H9 (cell line): ENCODE measurements at regions not wholly inside any gene's neighbourhood (a gene's known extent, or its start where the extent isn't known, plus 50 kb on each side); places are given as distances from the start of the nearest gene placed in this dataset.

ENCODE experiments used
- DNase-seq: peaks from one replicate; pipeline ENCODE4 v3.0.0-alpha.2; 2017
- H2AFZ ChIP-seq: one replicate; pipeline ENCODE4 v1.6.1; 2013; ENCODE audit warnings: mild to moderate bottlenecking, low read length, control low read depth, moderate library complexity
- H2AK5ac ChIP-seq: 2 replicates; pipeline ENCODE4 v1.6.1; 2013; ENCODE audit warnings: low read length, control low read depth, mixed read lengths; ENCODE audit not compliant: insufficient read length
- H2BK120ac ChIP-seq: one replicate; pipeline ENCODE4 v1.6.1; 2013; ENCODE audit warnings: low read depth, mild to moderate bottlenecking, low read length, control low read depth, inconsistent platforms; ENCODE audit not compliant: poor library complexity, severe bottlenecking
- H2BK12ac ChIP-seq: 2 replicates; pipeline ENCODE4 v1.6.1; 2013; ENCODE audit warnings: low read length, control low read depth, mixed read lengths, low read depth; ENCODE audit not compliant: insufficient read length
- H2BK15ac ChIP-seq: 2 replicates; pipeline ENCODE4 v1.6.1; 2013; ENCODE audit warnings: low read depth, low read length, control low read depth
- H2BK20ac ChIP-seq: one replicate; pipeline ENCODE4 v1.6.1; 2013; ENCODE audit warnings: low read depth, mild to moderate bottlenecking, low read length, control low read depth, inconsistent platforms; ENCODE audit not compliant: poor library complexity, severe bottlenecking
- H2BK5ac ChIP-seq: 2 replicates; pipeline ENCODE4 v1.6.1; 2013; ENCODE audit warnings: low read length, control low read depth, mixed read lengths; ENCODE audit not compliant: insufficient read length
- H3K14ac ChIP-seq: 2 replicates; pipeline ENCODE4 v1.6.1; 2013; ENCODE audit warnings: low read length, control low read depth; ENCODE audit not compliant: insufficient read depth
- H3K18ac ChIP-seq: 2 replicates; pipeline ENCODE4 v1.6.1; 2013; ENCODE audit warnings: low read depth, mild to moderate bottlenecking, mixed read lengths, low read length, control low read depth; ENCODE audit not compliant: insufficient read length
- H3K23ac ChIP-seq: 2 replicates; pipeline ENCODE4 v1.6.1; 2013; ENCODE audit warnings: low read length, control low read depth, mixed read lengths, low read depth; ENCODE audit not compliant: insufficient read length
- H3K23me2 ChIP-seq: 2 replicates; pipeline ENCODE4 v1.6.1; 2013; ENCODE audit warnings: low read depth, mild to moderate bottlenecking, mixed read lengths, low read length, control low read depth; ENCODE audit not compliant: insufficient read length, poor library complexity, severe bottlenecking
- H3K27ac ChIP-seq: 2 replicates; pipeline ENCODE4 v1.5.1; 2013; ENCODE audit warnings: low read length, control low read depth, mixed read lengths, low read depth; ENCODE audit not compliant: insufficient read length
- H3K27me3 ChIP-seq: 2 replicates; pipeline ENCODE4 v1.6.1; 2013; ENCODE audit warnings: low read length, control low read depth, inconsistent platforms; ENCODE audit not compliant: insufficient read depth
- H3K4ac ChIP-seq: 2 replicates; pipeline ENCODE4 v1.6.1; 2013; ENCODE audit warnings: low read depth, mild to moderate bottlenecking, control low read depth, inconsistent platforms, low read length, moderate library complexity
- H3K4me1 ChIP-seq: 2 replicates; pipeline ENCODE4 v1.6.1; 2013; ENCODE audit warnings: low read length, control low read depth, inconsistent platforms; ENCODE audit not compliant: insufficient read depth
- H3K4me2 ChIP-seq: 2 replicates; pipeline ENCODE4 v1.6.1; 2013; ENCODE audit warnings: low read length, control low read depth, mixed read lengths; ENCODE audit not compliant: insufficient read length, insufficient read depth
- H3K56ac ChIP-seq: 2 replicates; pipeline ENCODE4 v1.6.1; 2013; ENCODE audit warnings: low read depth, mild to moderate bottlenecking, mixed read lengths, low read length, control low read depth; ENCODE audit not compliant: insufficient read length
- H3K79me1 ChIP-seq: 2 replicates; pipeline ENCODE4 v1.6.1; 2013; ENCODE audit warnings: low read depth, mild to moderate bottlenecking, moderate library complexity, low read length, control low read depth, inconsistent platforms; ENCODE audit not compliant: insufficient read depth, poor library complexity, severe bottlenecking
- H3K79me2 ChIP-seq: 2 replicates; pipeline ENCODE4 v1.6.1; 2013; ENCODE audit warnings: low read length, control low read depth, inconsistent platforms; ENCODE audit not compliant: insufficient read depth
- H3K9ac ChIP-seq: 2 replicates; pipeline ENCODE4 v1.6.1; 2013; ENCODE audit warnings: low read length, control low read depth, mixed read lengths; ENCODE audit not compliant: insufficient read length; ENCODE audit errors: extremely low read depth
- H3K9me3 ChIP-seq: one replicate; pipeline ENCODE4 v1.6.1; 2013; ENCODE audit warnings: low read depth, low read length, inconsistent platforms; ENCODE audit not compliant: control insufficient read depth
- H3T11ph ChIP-seq: one replicate; pipeline ENCODE4 v1.6.1; 2013; ENCODE audit warnings: mild to moderate bottlenecking, low read length, control low read depth, inconsistent platforms
- H4K20me1 ChIP-seq: one replicate; pipeline ENCODE4 v1.6.1; 2013; ENCODE audit not compliant: control insufficient read depth, insufficient read length, insufficient read depth
- H4K5ac ChIP-seq: 2 replicates; pipeline ENCODE4 v1.6.1; 2013; ENCODE audit warnings: low read depth, mild to moderate bottlenecking, mixed read lengths, low read length, control low read depth; ENCODE audit not compliant: insufficient read length
- H4K8ac ChIP-seq: replicated peaks from 2 replicates; pipeline ENCODE4 v1.6.1; 2013; ENCODE audit warnings: low read length, control low read depth, mixed read lengths, low read depth; ENCODE audit not compliant: insufficient read length
- H4K91ac ChIP-seq: 2 replicates; pipeline ENCODE4 v1.6.1; 2013; ENCODE audit warnings: low read depth, mild to moderate bottlenecking, moderate library complexity, mixed read lengths, low read length, control low read depth; ENCODE audit not compliant: insufficient read length
- H3K27ac Mint-ChIP-seq, 3 experiments: 2 replicates in 2 of 3; 3 replicates in 1 of 3; pipeline ENCODE4 v1.8.0; 2020 to 2021; ENCODE audit warnings: mixed read lengths in 3 of 3, mild to moderate bottlenecking in 1 of 3, moderate library complexity in 1 of 3
- H3K27me3 Mint-ChIP-seq: 2 replicates; pipeline ENCODE4 v1.8.0; 2021; ENCODE audit warnings: low read depth, mild to moderate bottlenecking, moderate library complexity, mixed read lengths
- H3K36me3 Mint-ChIP-seq, 3 experiments: 2 replicates in 2 of 3; 3 replicates in 1 of 3; pipeline ENCODE4 v1.8.0; 2020 to 2021; ENCODE audit warnings: low read depth in 3 of 3, mixed read lengths in 3 of 3; ENCODE audit not compliant: insufficient read depth in 1 of 3
- H3K4me1 Mint-ChIP-seq, 2 experiments: 2 replicates each; pipeline ENCODE4 v1.8.0; 2020; ENCODE audit warnings: mixed read lengths in 2 of 2
- H3K4me3 Mint-ChIP-seq, 2 experiments: 2 replicates in 1 of 2; 3 replicates in 1 of 2; pipeline ENCODE4 v1.8.0; 2020 to 2021; ENCODE audit warnings: mild to moderate bottlenecking in 2 of 2, mixed read lengths in 2 of 2, moderate library complexity in 1 of 2
- H3K9me3 Mint-ChIP-seq, 2 experiments: 2 replicates in 1 of 2; 3 replicates in 1 of 2; pipeline ENCODE4 v1.8.0; 2020; ENCODE audit warnings: mild to moderate bottlenecking in 2 of 2, mixed read lengths in 2 of 2, moderate library complexity in 1 of 2
- WGBS: extraction: QIAGEN DNeasy Blood & Tissue Kit; methylation state at CpG from one replicate; pipeline ENCODE4 v1.1.7; 2013; ENCODE audit warnings: missing lambda C conversion rate, low lambda C conversion rate, mixed read lengths; ENCODE audit not compliant: insufficient read length; ENCODE audit errors: extremely low coverage; 5-methylcytosine and 5-hydroxymethylcytosine counted together
- TF ChIP-seq, protein P1 (sequence below): fragments of 200-600 bp; sonication (generic); conservative IDR thresholded peaks from 3 replicates; pipeline ENCODE4 v1.8.0; 2021; ENCODE audit warnings: antibody characterized with exemption, mild to moderate bottlenecking

DNA sequence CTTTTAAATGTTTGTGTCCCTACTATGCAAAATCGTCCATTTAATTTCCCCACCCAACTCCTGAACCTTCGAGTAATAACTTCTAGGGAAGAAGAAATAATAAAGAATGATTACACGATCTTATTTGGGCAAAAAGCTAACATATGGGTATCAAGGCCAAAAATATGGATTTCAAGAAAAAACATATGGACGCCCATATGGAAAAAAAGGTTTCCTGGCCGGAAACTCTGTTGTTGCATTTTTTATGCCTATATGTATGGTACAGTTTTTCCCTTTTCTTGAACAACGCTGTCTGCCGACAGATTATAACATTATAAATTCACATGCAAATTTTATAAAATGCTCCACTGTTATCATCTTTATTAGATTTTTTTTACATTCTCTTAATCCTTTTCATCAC, 167.6 kb upstream of the ESRRG start:
- no peak overlapping the region for H2AFZ ChIP-seq
- no peak overlapping the region for H4K5ac ChIP-seq
- Mint-ChIP-seq H3K4me3 (no peak overlapping the region), H3K4me1 (peaks cover 6 to 8% of the 10 kb centered on the region in 2 experiments; a peak in 3 of 4 replicates), H3K27me3 (no peaks in the 10 kb centered on the region), H3K9me3 (no peaks in the 10 kb centered on the region), H3K27ac (no peak overlapping the region), H3K36me3 (no peaks in the 10 kb centered on the region)
- H2AK5ac ChIP-seq, result no peak overlapping the region
- H3K23ac ChIP-seq, result no peak overlapping the region
- no peak overlapping the region for H3K56ac ChIP-seq
- H3K23me2 ChIP-seq, result no peaks in the 10 kb centered on the region
- no peak overlapping the region for H2BK15ac ChIP-seq
- no peak overlapping the region for H4K8ac ChIP-seq
- H3K79me1 ChIP-seq, result no peaks in the 10 kb centered on the region
- H2BK20ac ChIP-seq, result no peak overlapping the region
- no peaks in the 10 kb centered on the region for H3K79me2 ChIP-seq
- no peak overlapping the region for H3K14ac ChIP-seq
- 0 out of 2 replicates have a peak, but pooled peaks cover 3% of the 10 kb centered on the region for H3K4me1 ChIP-seq
- no peaks in the 10 kb centered on the region for H4K20me1 ChIP-seq
- WGBS, result no CpG with 5 or more reads among the region's 7 CpGs
- H2BK12ac ChIP-seq, result no peak overlapping the region
- TF ChIP-seq, protein P1, sequence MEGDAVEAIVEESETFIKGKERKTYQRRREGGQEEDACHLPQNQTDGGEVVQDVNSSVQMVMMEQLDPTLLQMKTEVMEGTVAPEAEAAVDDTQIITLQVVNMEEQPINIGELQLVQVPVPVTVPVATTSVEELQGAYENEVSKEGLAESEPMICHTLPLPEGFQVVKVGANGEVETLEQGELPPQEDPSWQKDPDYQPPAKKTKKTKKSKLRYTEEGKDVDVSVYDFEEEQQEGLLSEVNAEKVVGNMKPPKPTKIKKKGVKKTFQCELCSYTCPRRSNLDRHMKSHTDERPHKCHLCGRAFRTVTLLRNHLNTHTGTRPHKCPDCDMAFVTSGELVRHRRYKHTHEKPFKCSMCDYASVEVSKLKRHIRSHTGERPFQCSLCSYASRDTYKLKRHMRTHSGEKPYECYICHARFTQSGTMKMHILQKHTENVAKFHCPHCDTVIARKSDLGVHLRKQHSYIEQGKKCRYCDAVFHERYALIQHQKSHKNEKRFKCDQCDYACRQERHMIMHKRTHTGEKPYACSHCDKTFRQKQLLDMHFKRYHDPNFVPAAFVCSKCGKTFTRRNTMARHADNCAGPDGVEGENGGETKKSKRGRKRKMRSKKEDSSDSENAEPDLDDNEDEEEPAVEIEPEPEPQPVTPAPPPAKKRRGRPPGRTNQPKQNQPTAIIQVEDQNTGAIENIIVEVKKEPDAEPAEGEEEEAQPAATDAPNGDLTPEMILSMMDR, result no peak
- H3K4ac ChIP-seq, result no peak overlapping the region
- no peak overlapping the region for H3K18ac ChIP-seq
- H3K27ac ChIP-seq, result no peak overlapping the region
- no peak overlapping the region for H4K91ac ChIP-seq
- no peaks in the 10 kb centered on the region for H3K27me3 ChIP-seq
- no peak overlapping the region for H3K9ac ChIP-seq
- H3T11ph ChIP-seq, result no peak overlapping the region
- H2BK120ac ChIP-seq, result no peak overlapping the region
- H2BK5ac ChIP-seq, result no peak overlapping the region
- H3K4me2 ChIP-seq, result no peak overlapping the region
- DNase-seq, result no peak
- no peaks in the 10 kb centered on the region for H3K9me3 ChIP-seq
